ENCODE measurements at regions not wholly inside any gene's neighbourhood (a gene's known extent, or its start where the extent isn't known, plus 50 kb on each side); places are given as distances from the start of the nearest gene placed in this dataset.

DNA sequence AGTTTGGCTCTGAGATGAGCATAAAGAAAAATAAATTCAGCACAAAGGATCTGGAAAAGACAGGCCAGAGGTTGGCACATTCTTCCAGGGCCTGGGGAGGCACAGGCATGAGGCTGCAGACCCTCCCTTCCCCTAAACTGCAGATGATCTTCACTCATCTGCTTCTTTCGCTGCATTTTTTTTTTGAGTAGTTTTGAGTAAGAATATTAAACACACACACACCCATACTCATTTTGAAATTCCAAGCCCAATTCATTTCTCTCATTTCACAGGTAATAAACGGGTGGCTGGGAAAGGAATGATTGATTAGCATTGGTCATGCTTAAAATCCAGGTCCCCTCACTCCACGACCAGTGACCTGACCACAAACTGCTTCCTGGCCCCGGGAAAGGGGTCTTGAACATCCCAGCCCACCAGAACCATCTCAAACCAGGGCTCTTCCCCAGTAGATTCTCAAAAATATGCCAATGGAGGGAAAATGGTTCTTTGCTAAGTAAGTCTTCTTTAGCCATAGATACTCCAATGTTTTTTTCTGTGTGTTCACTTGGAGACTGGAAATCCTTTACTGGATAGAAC, 219.6 kb downstream of the ANAPC1 start:
- Histone ChIP-seq H3K79me2 (ENCODE audit: insufficient read depth, low read length) (no peaks in the 10 kb centered on the region), H2BK15ac (ENCODE audit: low read depth, low read length) (no peak overlapping the region), H2AFZ (ENCODE audit: low read length) (no peak overlapping the region), H3K23me2 (ENCODE audit: insufficient read length, low read depth, low read length, poor library complexity, severe bottlenecking) (no peaks in the 10 kb centered on the region), H3K14ac (ENCODE audit: insufficient read depth, low read length) (no peak overlapping the region), H3T11ph (ENCODE audit: low read length) (no peak overlapping the region), H2AK5ac (ENCODE audit: insufficient read length, low read length) (no peak overlapping the region), H3K9me3 (ENCODE audit: control insufficient read depth, low read depth, low read length) (peaks cover 7% of the 10 kb centered on the region), H2BK20ac (ENCODE audit: low read depth, low read length, poor library complexity, severe bottlenecking) (no peak overlapping the region), H3K4me1 (ENCODE audit: insufficient read depth, low read length) (no peaks in the 10 kb centered on the region; the same call in 1 of the 2 replicates), H2BK120ac (ENCODE audit: low read depth, low read length, poor library complexity, severe bottlenecking) (no peak overlapping the region), H4K20me1 (ENCODE audit: control insufficient read depth, insufficient read depth, insufficient read length) (no peaks in the 10 kb centered on the region), H3K23ac (ENCODE audit: insufficient read length, low read depth, low read length) (no peak overlapping the region), H4K5ac (ENCODE audit: insufficient read length, low read depth, low read length) (no peak overlapping the region), H3K79me1 (ENCODE audit: insufficient read depth, low read depth, low read length, poor library complexity, severe bottlenecking) (no peaks in the 10 kb centered on the region), H2BK5ac (ENCODE audit: insufficient read length, low read length) (no peak overlapping the region), H4K91ac (ENCODE audit: insufficient read length, low read depth, low read length) (no peak overlapping the region), H3K4ac (ENCODE audit: low read depth, low read length) (no peak overlapping the region), H3K56ac (ENCODE audit: insufficient read length, low read depth, low read length) (no peak overlapping the region), H3K18ac (ENCODE audit: insufficient read length, low read depth, low read length) (no peak overlapping the region), H3K9ac (ENCODE audit: extremely low read depth, insufficient read length, low read length) (no peak overlapping the region), H2BK12ac (ENCODE audit: insufficient read length, low read depth, low read length) (no peak overlapping the region), H3K27ac (ENCODE audit: insufficient read length, low read depth, low read length) (no peak overlapping the region), H3K4me2 (ENCODE audit: insufficient read depth, insufficient read length, low read length) (no peak overlapping the region), H4K8ac (replicated peaks; ENCODE audit: insufficient read length, low read depth, low read length) (no peak overlapping the region), H3K27me3 (ENCODE audit: insufficient read depth, low read length) (no peaks in the 10 kb centered on the region)
- H3K4me1 Mint-ChIP-seq = peaks cover 10 to 14% of the 10 kb centered on the region in 2 experiments
- TF ChIP-seq, protein P1, sequence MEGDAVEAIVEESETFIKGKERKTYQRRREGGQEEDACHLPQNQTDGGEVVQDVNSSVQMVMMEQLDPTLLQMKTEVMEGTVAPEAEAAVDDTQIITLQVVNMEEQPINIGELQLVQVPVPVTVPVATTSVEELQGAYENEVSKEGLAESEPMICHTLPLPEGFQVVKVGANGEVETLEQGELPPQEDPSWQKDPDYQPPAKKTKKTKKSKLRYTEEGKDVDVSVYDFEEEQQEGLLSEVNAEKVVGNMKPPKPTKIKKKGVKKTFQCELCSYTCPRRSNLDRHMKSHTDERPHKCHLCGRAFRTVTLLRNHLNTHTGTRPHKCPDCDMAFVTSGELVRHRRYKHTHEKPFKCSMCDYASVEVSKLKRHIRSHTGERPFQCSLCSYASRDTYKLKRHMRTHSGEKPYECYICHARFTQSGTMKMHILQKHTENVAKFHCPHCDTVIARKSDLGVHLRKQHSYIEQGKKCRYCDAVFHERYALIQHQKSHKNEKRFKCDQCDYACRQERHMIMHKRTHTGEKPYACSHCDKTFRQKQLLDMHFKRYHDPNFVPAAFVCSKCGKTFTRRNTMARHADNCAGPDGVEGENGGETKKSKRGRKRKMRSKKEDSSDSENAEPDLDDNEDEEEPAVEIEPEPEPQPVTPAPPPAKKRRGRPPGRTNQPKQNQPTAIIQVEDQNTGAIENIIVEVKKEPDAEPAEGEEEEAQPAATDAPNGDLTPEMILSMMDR (conservative IDR thresholded peaks at IDR 0.05) = no peak
- peaks cover 10 to 12% of the 10 kb centered on the region in 2 experiments for H3K9me3 Mint-ChIP-seq
- H3K27ac Mint-ChIP-seq = no peak overlapping the region
- H3K27me3 Mint-ChIP-seq (ENCODE audit: low read depth) = no peaks in the 10 kb centered on the region; the same call in 1 of the 2 replicates
- no CpG with 5 or more reads among the region's 4 CpGs for WGBS (ENCODE audit: extremely low coverage, insufficient read length, low lambda C conversion rate)
- H3K4me3 Mint-ChIP-seq = no peak overlapping the region
- DNase-seq = no peak
- H3K36me3 Mint-ChIP-seq (ENCODE audit: insufficient read depth in 1 of 3, low read depth in 3 of 3) = peaks cover 4 to 14% (median 14%) of the 10 kb centered on the region in 3 experiments; a peak in 5 of 7 replicates

Data from H9 (cell line).